Fibroblast of lung (primary cell): ENCODE measurements at regions not wholly inside any gene's neighbourhood (a gene's known extent, or its start where the extent isn't known, plus 50 kb on each side); places are given as distances from the start of the nearest gene placed in this dataset.

Source experiments
- DNase-seq, 2 donors: peaks; one replicate each; pipeline versions ENCODE4 v3.0.0 to v3.0.0-alpha.2; 2010; ENCODE audit warnings: low read depth in 2 of 2
- H2AFZ ChIP-seq: 2 replicates; pipeline ENCODE4 v1.5.1; 2012; ENCODE audit warnings: low read length, control low read depth, inconsistent platforms
- H3K27ac ChIP-seq: 2 replicates; pipeline ENCODE4 v1.5.1; 2011; ENCODE audit warnings: low read length, control low read depth; ENCODE audit not compliant: insufficient read depth
- H3K27me3 ChIP-seq: 2 replicates; pipeline ENCODE4 v1.5.1; 2011; ENCODE audit warnings: mild to moderate bottlenecking, low read length; ENCODE audit not compliant: control insufficient read depth, insufficient read depth
- H3K36me3 ChIP-seq: 2 replicates; pipeline ENCODE4 v1.5.1; 2011; ENCODE audit warnings: low read length; ENCODE audit not compliant: control insufficient read depth, insufficient read depth
- H3K4me1 ChIP-seq: 2 replicates; pipeline ENCODE4 v1.5.1; 2011; ENCODE audit warnings: low read length; ENCODE audit not compliant: control insufficient read depth, insufficient read depth; ENCODE audit errors: extremely low read depth
- H3K4me2 ChIP-seq: 2 replicates; pipeline ENCODE4 v1.5.1; 2011; ENCODE audit warnings: low read length, control low read depth; ENCODE audit not compliant: insufficient read depth; ENCODE audit errors: extremely low read depth
- H3K4me3 ChIP-seq, 4 experiments: fragments of 200-600 bp in 1 of 4; sonication (generic) in 1 of 4; replicated peaks in 1 of 4; 2 replicates each; pipeline ENCODE4 v1.5.1; 2011 to 2016; ENCODE audit warnings: low read length in 4 of 4, low read depth in 3 of 4, mild to moderate bottlenecking in 3 of 4, control low read depth in 2 of 4, inconsistent platforms in 1 of 4, mixed read lengths in 1 of 4; ENCODE audit not compliant: insufficient read depth in 1 of 4; ENCODE audit errors: control extremely low read depth in 1 of 4
- H3K79me2 ChIP-seq: 2 replicates; pipeline ENCODE4 v1.5.1; 2012; ENCODE audit warnings: mild to moderate bottlenecking, low read length, inconsistent platforms; ENCODE audit not compliant: control insufficient read depth, insufficient read depth
- H3K9ac ChIP-seq: 2 replicates; pipeline ENCODE4 v1.5.1; 2011; ENCODE audit warnings: mild to moderate bottlenecking, low read length, control low read depth; ENCODE audit not compliant: insufficient read depth
- H3K9me3 ChIP-seq: 2 replicates; pipeline ENCODE4 v1.5.1; 2012; ENCODE audit warnings: low read depth, low read length; ENCODE audit not compliant: control insufficient read depth, insufficient read depth
- H4K20me1 ChIP-seq: 2 replicates; pipeline ENCODE4 v1.5.1; 2011; ENCODE audit warnings: low read length; ENCODE audit not compliant: control insufficient read depth, insufficient read depth; ENCODE audit errors: extremely low read depth
- CTCF ChIP-seq, 2 donors: IDR thresholded peaks in 1 of 2; conservative IDR thresholded peaks in 1 of 2; 1 replicate in 1 of 2; 2 replicates in 1 of 2; pipeline ENCODE4 v1.5.1; 2011 to 2012; ENCODE audit warnings: low read length in 2 of 2, control low read depth in 1 of 2, inconsistent platforms in 1 of 2, low read depth in 1 of 2, mild to moderate bottlenecking in 1 of 2
- EZH2 ChIP-seq: IDR thresholded peaks from 2 replicates; pipeline ENCODE4 v1.5.1; 2012; ENCODE audit warnings: low read length, control low read depth, mild to moderate bottlenecking; ENCODE audit errors: missing control alignments

GRCh38 chr6:85044361-85044760, 280.0 kb upstream of the TBX18 start:
- H3K27ac ChIP-seq, result no peak overlapping the region
- H4K20me1 ChIP-seq, result no peaks in the 10 kb centered on the region
- H3K27me3 ChIP-seq, result no peaks in the 10 kb centered on the region
- no peaks in the 10 kb centered on the region for H3K79me2 ChIP-seq
- H2AFZ ChIP-seq, result no peak overlapping the region
- H3K4me3 ChIP-seq, result no peak overlapping the region
- TF ChIP-seq EZH2 (no peak), CTCF (conservative IDR thresholded peaks at IDR 0.05 in 1 of 2, IDR thresholded peaks at IDR 0.05 in 1 of 2; ENCODE audit: low read depth in 1 of 2, low read length in 2 of 2) (no peak)
- no peak overlapping the region for H3K9ac ChIP-seq
- no peaks in the 10 kb centered on the region for H3K36me3 ChIP-seq
- no peak for DNase-seq
- no peaks in the 10 kb centered on the region for H3K4me1 ChIP-seq
- H3K9me3 ChIP-seq, result no peaks in the 10 kb centered on the region
- no peak overlapping the region for H3K4me2 ChIP-seq

- DNase-seq, result no peak
- TF ChIP-seq CTCF (conservative IDR thresholded peaks at IDR 0.05 in 1 of 2, IDR thresholded peaks at IDR 0.05 in 1 of 2; ENCODE audit: low read depth in 1 of 2, low read length in 2 of 2) (no peak), EZH2 (no peak)
- H3K27ac ChIP-seq, result no peak overlapping the region
- H3K4me3 ChIP-seq, result no peak overlapping the region
- H4K20me1 ChIP-seq, result no peaks in the 10 kb centered on the region
- no peak overlapping the region for H3K4me2 ChIP-seq
- no peak overlapping the region for H3K9ac ChIP-seq
- no peaks in the 10 kb centered on the region for H3K36me3 ChIP-seq
- no peaks in the 10 kb centered on the region for H3K4me1 ChIP-seq
- no peaks in the 10 kb centered on the region for H3K79me2 ChIP-seq
- no peak overlapping the region for H2AFZ ChIP-seq
- no peaks in the 10 kb centered on the region for H3K9me3 ChIP-seq
- H3K27me3 ChIP-seq, result no peaks in the 10 kb centered on the region
These were observed 277.0 kb upstream of the TBX18 start for GRCh38 chr6:85041376-85041775.

- DNase-seq, result no peak
- TF ChIP-seq EZH2 (no peak), CTCF (conservative IDR thresholded peaks at IDR 0.05 in 1 of 2, IDR thresholded peaks at IDR 0.05 in 1 of 2; ENCODE audit: low read depth in 1 of 2, low read length in 2 of 2) (no peak)
- Histone ChIP-seq H3K27ac (no peak overlapping the region), H3K4me2 (no peak overlapping the region), H3K9ac (no peak overlapping the region), H3K4me1 (no peaks in the 10 kb centered on the region), H3K9me3 (no peaks in the 10 kb centered on the region), H2AFZ (no peak overlapping the region), H3K27me3 (no peaks in the 10 kb centered on the region), H3K4me3 (no peak overlapping the region), H3K36me3 (no peaks in the 10 kb centered on the region), H4K20me1 (no peaks in the 10 kb centered on the region), H3K79me2 (no peaks in the 10 kb centered on the region)
These were observed 272.8 kb upstream of the TBX18 start for GRCh38 chr6:85037221-85037620.
